ENCODE measurements at regions not wholly inside any gene's neighbourhood (a gene's known extent, or its start where the extent isn't known, plus 50 kb on each side); places are given as distances from the start of the nearest gene placed in this dataset.

DNA sequence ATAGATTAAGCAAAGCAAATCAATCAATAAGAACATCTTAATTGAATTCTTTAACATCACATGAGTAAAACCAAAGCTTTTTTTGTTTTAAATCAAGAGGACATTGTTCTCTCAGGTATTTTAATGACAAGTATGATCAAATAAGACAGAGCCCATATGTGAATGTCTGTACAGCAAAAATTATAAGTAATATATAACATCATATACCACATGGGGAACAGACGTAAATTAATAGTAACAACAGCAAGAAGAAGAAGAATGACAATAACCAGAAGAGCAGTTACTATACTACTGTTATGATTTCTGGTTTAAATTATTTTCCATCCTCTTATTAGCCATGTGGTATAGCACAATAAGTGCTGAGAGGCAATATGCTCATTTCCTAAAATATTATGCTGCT is 335.5 kb downstream of the ADAMTS20 start:
- TF ChIP-seq JUND (IDR thresholded peaks at IDR 0.05) (no peak), GABPA (IDR thresholded peaks at IDR 0.05 in 1 of 2, conservative IDR thresholded peaks at IDR 0.05 in 1 of 2) (no peak), RAD21 (IDR thresholded peaks at IDR 0.05) (no peak), SP1 (IDR thresholded peaks at IDR 0.05) (no peak), YY1 (IDR thresholded peaks at IDR 0.05) (no peak), NR2F2 (IDR thresholded peaks at IDR 0.05) (no peak), RXRA (IDR thresholded peaks at IDR 0.05) (no peak), HNF4A (conservative IDR thresholded peaks at IDR 0.05) (no peak), TAF1 (conservative IDR thresholded peaks at IDR 0.05) (no peak), HNF4G (IDR thresholded peaks at IDR 0.05) (no peak)
- TF ChIP-seq, protein P1, sequence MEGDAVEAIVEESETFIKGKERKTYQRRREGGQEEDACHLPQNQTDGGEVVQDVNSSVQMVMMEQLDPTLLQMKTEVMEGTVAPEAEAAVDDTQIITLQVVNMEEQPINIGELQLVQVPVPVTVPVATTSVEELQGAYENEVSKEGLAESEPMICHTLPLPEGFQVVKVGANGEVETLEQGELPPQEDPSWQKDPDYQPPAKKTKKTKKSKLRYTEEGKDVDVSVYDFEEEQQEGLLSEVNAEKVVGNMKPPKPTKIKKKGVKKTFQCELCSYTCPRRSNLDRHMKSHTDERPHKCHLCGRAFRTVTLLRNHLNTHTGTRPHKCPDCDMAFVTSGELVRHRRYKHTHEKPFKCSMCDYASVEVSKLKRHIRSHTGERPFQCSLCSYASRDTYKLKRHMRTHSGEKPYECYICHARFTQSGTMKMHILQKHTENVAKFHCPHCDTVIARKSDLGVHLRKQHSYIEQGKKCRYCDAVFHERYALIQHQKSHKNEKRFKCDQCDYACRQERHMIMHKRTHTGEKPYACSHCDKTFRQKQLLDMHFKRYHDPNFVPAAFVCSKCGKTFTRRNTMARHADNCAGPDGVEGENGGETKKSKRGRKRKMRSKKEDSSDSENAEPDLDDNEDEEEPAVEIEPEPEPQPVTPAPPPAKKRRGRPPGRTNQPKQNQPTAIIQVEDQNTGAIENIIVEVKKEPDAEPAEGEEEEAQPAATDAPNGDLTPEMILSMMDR (IDR thresholded peaks at IDR 0.05; ENCODE audit: low read depth, low read length, missing input control): no peak
- TF ChIP-seq, protein P2, sequence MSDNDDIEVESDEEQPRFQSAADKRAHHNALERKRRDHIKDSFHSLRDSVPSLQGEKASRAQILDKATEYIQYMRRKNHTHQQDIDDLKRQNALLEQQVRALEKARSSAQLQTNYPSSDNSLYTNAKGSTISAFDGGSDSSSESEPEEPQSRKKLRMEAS (IDR thresholded peaks at IDR 0.05): no peak
- TF ChIP-seq, protein P3, sequence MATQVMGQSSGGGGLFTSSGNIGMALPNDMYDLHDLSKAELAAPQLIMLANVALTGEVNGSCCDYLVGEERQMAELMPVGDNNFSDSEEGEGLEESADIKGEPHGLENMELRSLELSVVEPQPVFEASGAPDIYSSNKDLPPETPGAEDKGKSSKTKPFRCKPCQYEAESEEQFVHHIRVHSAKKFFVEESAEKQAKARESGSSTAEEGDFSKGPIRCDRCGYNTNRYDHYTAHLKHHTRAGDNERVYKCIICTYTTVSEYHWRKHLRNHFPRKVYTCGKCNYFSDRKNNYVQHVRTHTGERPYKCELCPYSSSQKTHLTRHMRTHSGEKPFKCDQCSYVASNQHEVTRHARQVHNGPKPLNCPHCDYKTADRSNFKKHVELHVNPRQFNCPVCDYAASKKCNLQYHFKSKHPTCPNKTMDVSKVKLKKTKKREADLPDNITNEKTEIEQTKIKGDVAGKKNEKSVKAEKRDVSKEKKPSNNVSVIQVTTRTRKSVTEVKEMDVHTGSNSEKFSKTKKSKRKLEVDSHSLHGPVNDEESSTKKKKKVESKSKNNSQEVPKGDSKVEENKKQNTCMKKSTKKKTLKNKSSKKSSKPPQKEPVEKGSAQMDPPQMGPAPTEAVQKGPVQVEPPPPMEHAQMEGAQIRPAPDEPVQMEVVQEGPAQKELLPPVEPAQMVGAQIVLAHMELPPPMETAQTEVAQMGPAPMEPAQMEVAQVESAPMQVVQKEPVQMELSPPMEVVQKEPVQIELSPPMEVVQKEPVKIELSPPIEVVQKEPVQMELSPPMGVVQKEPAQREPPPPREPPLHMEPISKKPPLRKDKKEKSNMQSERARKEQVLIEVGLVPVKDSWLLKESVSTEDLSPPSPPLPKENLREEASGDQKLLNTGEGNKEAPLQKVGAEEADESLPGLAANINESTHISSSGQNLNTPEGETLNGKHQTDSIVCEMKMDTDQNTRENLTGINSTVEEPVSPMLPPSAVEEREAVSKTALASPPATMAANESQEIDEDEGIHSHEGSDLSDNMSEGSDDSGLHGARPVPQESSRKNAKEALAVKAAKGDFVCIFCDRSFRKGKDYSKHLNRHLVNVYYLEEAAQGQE (IDR thresholded peaks at IDR 0.05): no peak
- TF ChIP-seq, protein P4, sequence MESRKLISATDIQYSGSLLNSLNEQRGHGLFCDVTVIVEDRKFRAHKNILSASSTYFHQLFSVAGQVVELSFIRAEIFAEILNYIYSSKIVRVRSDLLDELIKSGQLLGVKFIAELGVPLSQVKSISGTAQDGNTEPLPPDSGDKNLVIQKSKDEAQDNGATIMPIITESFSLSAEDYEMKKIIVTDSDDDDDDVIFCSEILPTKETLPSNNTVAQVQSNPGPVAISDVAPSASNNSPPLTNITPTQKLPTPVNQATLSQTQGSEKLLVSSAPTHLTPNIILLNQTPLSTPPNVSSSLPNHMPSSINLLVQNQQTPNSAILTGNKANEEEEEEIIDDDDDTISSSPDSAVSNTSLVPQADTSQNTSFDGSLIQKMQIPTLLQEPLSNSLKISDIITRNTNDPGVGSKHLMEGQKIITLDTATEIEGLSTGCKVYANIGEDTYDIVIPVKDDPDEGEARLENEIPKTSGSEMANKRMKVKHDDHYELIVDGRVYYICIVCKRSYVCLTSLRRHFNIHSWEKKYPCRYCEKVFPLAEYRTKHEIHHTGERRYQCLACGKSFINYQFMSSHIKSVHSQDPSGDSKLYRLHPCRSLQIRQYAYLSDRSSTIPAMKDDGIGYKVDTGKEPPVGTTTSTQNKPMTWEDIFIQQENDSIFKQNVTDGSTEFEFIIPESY (IDR thresholded peaks at IDR 0.05): no peak

All from liver (tissue), 3 donors.